Sigmoid colon (tissue), 6 donors: ENCODE measurements at regions not wholly inside any gene's neighbourhood (a gene's known extent, or its start where the extent isn't known, plus 50 kb on each side); places are given as distances from the start of the nearest gene placed in this dataset.

ENCODE experiments used
- DNase-seq: peaks from one replicate; pipeline ENCODE4 v3.0.0-alpha.2; 2019
- H3K27ac ChIP-seq, 4 donors: fragments of 200-600 bp; sonication (generic); one replicate each; pipeline ENCODE4 v1.5.1; 2016 to 2019; ENCODE audit warnings: mild to moderate bottlenecking in 1 of 4
- H3K27me3 ChIP-seq, 3 donors: fragments of 200-600 bp; sonication (generic); one replicate each; pipeline ENCODE4 v1.5.1; 2019; ENCODE audit warnings: mild to moderate bottlenecking in 1 of 3
- H3K36me3 ChIP-seq, 4 donors: fragments of 200-600 bp; sonication (generic); one replicate each; pipeline ENCODE4 v1.5.1; 2016 to 2019
- H3K4me1 ChIP-seq, 4 donors: fragments of 200-600 bp; sonication (generic); one replicate each; pipeline ENCODE4 v1.5.1; 2017 to 2019
- H3K4me3 ChIP-seq, 4 donors: fragments of 200-600 bp; sonication (generic); one replicate each; pipeline ENCODE4 v1.5.1; 2017 to 2019; ENCODE audit warnings: mild to moderate bottlenecking in 2 of 4, moderate library complexity in 1 of 4
- H3K9me3 ChIP-seq, 4 donors: fragments of 200-600 bp in 3 of 4; sonication (generic) in 3 of 4; one replicate each; pipeline versions ENCODE4 v1.5.1 to v1.6.1; 2013 to 2019
- CTCF ChIP-seq, 4 experiments: fragments of 450-650 bp in 3 of 4; fragments of 200-600 bp in 1 of 4; IDR thresholded peaks; one replicate each; pipeline ENCODE4 v1.5.1; 2016 to 2019; ENCODE audit warnings: antibody characterized with exemption in 4 of 4, mild to moderate bottlenecking in 3 of 4, moderate library complexity in 2 of 4
- EP300 ChIP-seq, 4 donors: sonication (generic); formaldehyde crosslinking; IDR thresholded peaks; one replicate each; pipeline ENCODE4 v1.6.1; 2017; ENCODE audit warnings: antibody characterized with exemption in 4 of 4
- POLR2A ChIP-seq, 2 donors: fragments of 450-650 bp; IDR thresholded peaks; one replicate each; pipeline ENCODE4 v1.6.1; 2016; ENCODE audit warnings: antibody characterized with exemption in 2 of 2, mild to moderate bottlenecking in 2 of 2, moderate library complexity in 2 of 2
- POLR2AphosphoS5 ChIP-seq, 4 donors: sonication (generic); formaldehyde crosslinking; IDR thresholded peaks; one replicate each; pipeline ENCODE4 v1.6.1; 2017; ENCODE audit warnings: antibody characterized with exemption in 4 of 4
- WGBS, 2 donors: extraction: QIAGEN DNeasy Blood & Tissue Kit; methylation state at CpG; one replicate each; pipeline ENCODE4 v1.1.7; 2013; 5-methylcytosine and 5-hydroxymethylcytosine counted together
- intact Hi-C: fragments of 100-400 bp; cut with DNase I; formaldehyde crosslinking; loops from one replicate; pipeline ENCODE4 v1.15.1; 2023
- donor health status: healthy with polysubstance abuse.
- donor health status: healthy.

- no peak for DNase-seq
- Histone ChIP-seq H3K4me1 (no peaks in the 10 kb centered on the region), H3K27ac (no peak overlapping the region), H3K9me3 (peaks cover 0 to 5% (median 0%) of the 10 kb centered on the region in 4 donors), H3K36me3 (no peaks in the 10 kb centered on the region), H3K27me3 (no peaks in the 10 kb centered on the region), H3K4me3 (no peak overlapping the region)
- intact Hi-C loops = no loop called here
- TF ChIP-seq EP300 (IDR thresholded peaks at IDR 0.05) = no peak
- TF ChIP-seq POLR2AphosphoS5 (IDR thresholded peaks at IDR 0.05) = no peak
- no peak for TF ChIP-seq POLR2A (IDR thresholded peaks at IDR 0.05)
- TF ChIP-seq CTCF (IDR thresholded peaks at IDR 0.05) = no peak
- 76 to 77% methylated on average over 13 of the region's 13 CpGs for WGBS, 2 donors
These were observed 771.0 kb downstream of the KCNJ18 start for GRCh38 chr17:22463110-22463850.

GRCh38 chr17:22464041-22464440 lies 771.7 kb downstream of the KCNJ18 start:
- H3K36me3 ChIP-seq = no peaks in the 10 kb centered on the region
- H3K4me1 ChIP-seq = no peaks in the 10 kb centered on the region
- no peak overlapping the region for H3K27ac ChIP-seq
- intact Hi-C loops = no loop called here
- H3K9me3 ChIP-seq = peaks cover 0 to 5% (median 0%) of the 10 kb centered on the region in 4 donors
- H3K4me3 ChIP-seq = no peak overlapping the region
- DNase-seq = no peak
- no peaks in the 10 kb centered on the region for H3K27me3 ChIP-seq
- TF ChIP-seq EP300 (IDR thresholded peaks at IDR 0.05) (no peak), POLR2A (IDR thresholded peaks at IDR 0.05) (no peak), POLR2AphosphoS5 (IDR thresholded peaks at IDR 0.05) (no peak), CTCF (IDR thresholded peaks at IDR 0.05) (no peak)
- WGBS, 2 donors = 87 to 88% methylated on average over 6 of the region's 6 CpGs

GRCh38 chr17:22467720-22468119 lies 775.4 kb downstream of the KCNJ18 start:
- Histone ChIP-seq H3K36me3 (no peaks in the 10 kb centered on the region), H3K9me3 (peaks cover 0 to 3% (median 0%) of the 10 kb centered on the region in 4 donors), H3K4me1 (no peaks in the 10 kb centered on the region), H3K27me3 (no peaks in the 10 kb centered on the region), H3K4me3 (no peak overlapping the region), H3K27ac (no peak overlapping the region)
- TF ChIP-seq CTCF (IDR thresholded peaks at IDR 0.05) = no peak
- TF ChIP-seq EP300 (IDR thresholded peaks at IDR 0.05) = no peak
- WGBS, 2 donors = 60 to 82% methylated on average over 5 of the region's 5 CpGs
- DNase-seq = no peak
- intact Hi-C loops = no loop called here

- H3K4me3 ChIP-seq = no peak overlapping the region
These were observed 777.0 kb downstream of the KCNJ18 start for GRCh38 chr17:22469101-22469880.

More at GRCh38 chr17:22469101-22469880, 777.0 kb downstream of the KCNJ18 start:
- Histone ChIP-seq H3K27me3 (no peaks in the 10 kb centered on the region), H3K4me1 (no peaks in the 10 kb centered on the region), H3K9me3 (peaks cover 0 to 3% (median 0%) of the 10 kb centered on the region in 4 donors), H3K36me3 (no peaks in the 10 kb centered on the region), H3K27ac (no peak overlapping the region)
- 86 to 90% methylated on average over 9 of the region's 9 CpGs for whole genome bisulfite sequencing, 2 donors
- TF ChIP-seq POLR2AphosphoS5 (IDR thresholded peaks at IDR 0.05) = no peak
- no peak for TF ChIP-seq POLR2A (IDR thresholded peaks at IDR 0.05)
- no peak for TF ChIP-seq EP300 (IDR thresholded peaks at IDR 0.05)
- no peak for TF ChIP-seq CTCF (IDR thresholded peaks at IDR 0.05)
- no peak for DNase-seq
- intact Hi-C loops = no loop called here
